GM21381 (cell line): ENCODE measurements at regions not wholly inside any gene's neighbourhood (a gene's known extent, or its start where the extent isn't known, plus 50 kb on each side); places are given as distances from the start of the nearest gene placed in this dataset.

Experiments
- ATAC-seq: cut with Tn5 transposase; IDR thresholded peaks from one replicate; pipeline ENCODE4 v1.9.1; 2021; ENCODE audit warnings: mild to moderate bottlenecking, moderate library complexity; ENCODE audit not compliant: unreplicated experiment

GRCh38 chr13:91112201-91112923 is 235.1 kb upstream of the MIR17HG start:
- ATAC-seq: no peak

GRCh38 chr13:91112924-91113277 is 234.6 kb upstream of the MIR17HG start:
- no peak for ATAC-seq

- no peak for ATAC-seq
Observed at GRCh38 chr13:91115776-91116175, 231.7 kb upstream of the MIR17HG start.

GRCh38 chr13:91117351-91117750 is 230.1 kb upstream of the MIR17HG start:
- no peak for ATAC-seq

GRCh38 chr13:91119643-91120042 is 227.8 kb upstream of the MIR17HG start:
- ATAC-seq: no peak

- no peak for ATAC-seq
Observed at GRCh38 chr13:91122766-91123165, 224.7 kb upstream of the MIR17HG start.

GRCh38 chr13:91123456-91124127 is 223.9 kb upstream of the MIR17HG start:
- ATAC-seq: no peak

- ATAC-seq: no peak
Observed at GRCh38 chr13:91126806-91127205, 220.7 kb upstream of the MIR17HG start.

GRCh38 chr13:91127995-91128394 is 219.5 kb upstream of the MIR17HG start:
- no peak for ATAC-seq

- ATAC-seq: no peak
Observed at GRCh38 chr13:91132381-91132780, 215.1 kb upstream of the MIR17HG start.

- ATAC-seq: no peak
Observed at GRCh38 chr13:91132786-91133185, 214.7 kb upstream of the MIR17HG start.

- ATAC-seq: peak; percentile 79
Observed at GRCh38 chr13:91133941-91134802, 213.3 kb upstream of the MIR17HG start.

GRCh38 chr13:91134803-91135184 is 212.7 kb upstream of the MIR17HG start:
- no peak for ATAC-seq

- no peak for ATAC-seq
Observed at GRCh38 chr13:91135376-91135775, 212.1 kb upstream of the MIR17HG start.

- no peak for ATAC-seq
Observed at GRCh38 chr13:91135968-91136367, 211.5 kb upstream of the MIR17HG start.

GRCh38 chr13:91136806-91137205 is 210.7 kb upstream of the MIR17HG start:
- no peak for ATAC-seq

GRCh38 chr13:91139232-91139631 is 208.3 kb upstream of the MIR17HG start:
- no peak for ATAC-seq

GRCh38 chr13:91141543-91142061 is 205.9 kb upstream of the MIR17HG start:
- no peak for ATAC-seq

- ATAC-seq: no peak
Observed at GRCh38 chr13:91142572-91142971, 204.9 kb upstream of the MIR17HG start.

- no peak for ATAC-seq
Observed at GRCh38 chr13:91144054-91144453, 203.4 kb upstream of the MIR17HG start.

- ATAC-seq: no peak
Observed at GRCh38 chr13:91144486-91144885, 203.0 kb upstream of the MIR17HG start.
